SK-N-SH (cell line): ENCODE measurements at regions not wholly inside any gene's neighbourhood (a gene's known extent, or its start where the extent isn't known, plus 50 kb on each side); places are given as distances from the start of the nearest gene placed in this dataset.

ENCODE experiments used
- CTCF ChIP-seq: fragments of 200-600 bp; sonication (generic); IDR thresholded peaks from 2 replicates; pipeline ENCODE4 v1.6.1; 2017; ENCODE audit warnings: antibody characterized with exemption, mild to moderate bottlenecking, moderate library complexity
- ELF1 ChIP-seq: IDR thresholded peaks from 2 replicates; pipeline ENCODE4 v1.4.0; 2012
- EP300 ChIP-seq, 2 experiments: IDR thresholded peaks; 2 replicates each; pipeline versions ENCODE4 v1.4.0 to v1.6.1; 2012; ENCODE audit warnings: borderline replicate concordance in 1 of 2, low read depth in 1 of 2, low read length in 1 of 2
- FOSL2 ChIP-seq: IDR thresholded peaks from 2 replicates; pipeline ENCODE4 v1.4.0; 2012; ENCODE audit warnings: low read depth, mild to moderate bottlenecking, moderate library complexity, borderline replicate concordance
- JUND ChIP-seq: IDR thresholded peaks from 2 replicates; pipeline ENCODE4 v1.4.0; 2012
- MAX ChIP-seq: IDR thresholded peaks from 2 replicates; pipeline ENCODE4 v1.4.0; 2012; ENCODE audit warnings: low read depth
- RCOR1 ChIP-seq: fragments of 150-350 bp; IDR thresholded peaks from 2 replicates; pipeline ENCODE4 v1.6.1; 2017; ENCODE audit warnings: antibody characterized with exemption, low read length
- RFX5 ChIP-seq: IDR thresholded peaks from 2 replicates; pipeline ENCODE4 v1.6.1; 2012; ENCODE audit warnings: mild to moderate bottlenecking, improper control_type of control experiment, low read length
- RXRA ChIP-seq: IDR thresholded peaks from 2 replicates; pipeline ENCODE4 v1.4.0; 2012; ENCODE audit warnings: low read depth, mild to moderate bottlenecking, borderline replicate concordance
- TEAD4 ChIP-seq: IDR thresholded peaks from 2 replicates; pipeline ENCODE4 v1.4.0; 2012; ENCODE audit warnings: mild to moderate bottlenecking, borderline replicate concordance; ENCODE audit not compliant: insufficient read depth
- YY1 ChIP-seq: IDR thresholded peaks from 2 replicates; pipeline ENCODE4 v1.4.0; 2012; ENCODE audit warnings: low read depth, mild to moderate bottlenecking
- TF ChIP-seq, protein P1 (sequence below): IDR thresholded peaks from 2 replicates; pipeline ENCODE4 v1.6.1; 2012; ENCODE audit warnings: mild to moderate bottlenecking, low read depth, low read length, moderate library complexity
- TF ChIP-seq, protein P2 (sequence below): fragments of 150-350 bp; IDR thresholded peaks from 2 replicates; pipeline ENCODE4 v1.6.1; 2017; ENCODE audit warnings: antibody characterized with exemption, low read length, low read depth, borderline replicate concordance
- TF ChIP-seq, protein P3 (sequence below): IDR thresholded peaks from 2 replicates; pipeline ENCODE4 v1.4.0; 2012; ENCODE audit warnings: low read depth, borderline replicate concordance

DNA sequence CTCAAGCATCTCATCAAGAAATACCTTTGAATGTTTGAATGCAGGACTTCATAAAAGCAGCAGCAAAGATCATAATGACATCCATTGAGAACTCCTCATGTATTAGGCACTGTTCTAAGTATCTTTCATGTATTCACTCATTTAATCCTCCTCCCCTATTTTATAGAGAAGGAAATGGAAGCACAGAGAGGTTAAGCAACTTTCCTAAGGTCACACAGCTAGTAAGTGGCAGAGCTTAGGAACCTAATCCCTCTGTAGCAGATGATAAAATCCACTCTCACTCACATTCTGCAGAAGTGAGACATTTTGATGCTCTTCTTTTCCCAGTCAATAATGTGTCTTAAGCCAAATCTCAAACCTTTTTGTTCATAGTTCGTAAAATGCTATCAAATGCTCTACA, 350.8 kb upstream of the C16orf82 start:
- no peak for TF ChIP-seq ELF1
- no peak for TF ChIP-seq CTCF
- TF ChIP-seq EP300 (IDR thresholded peaks at IDR 0.05; ENCODE audit: borderline replicate concordance in 1 of 2, low read depth in 1 of 2, low read length in 1 of 2), result no peak
- no peak for TF ChIP-seq RXRA
- no peak for TF ChIP-seq YY1
- TF ChIP-seq MAX, result no peak
- no peak for TF ChIP-seq FOSL2
- TF ChIP-seq, protein P1, sequence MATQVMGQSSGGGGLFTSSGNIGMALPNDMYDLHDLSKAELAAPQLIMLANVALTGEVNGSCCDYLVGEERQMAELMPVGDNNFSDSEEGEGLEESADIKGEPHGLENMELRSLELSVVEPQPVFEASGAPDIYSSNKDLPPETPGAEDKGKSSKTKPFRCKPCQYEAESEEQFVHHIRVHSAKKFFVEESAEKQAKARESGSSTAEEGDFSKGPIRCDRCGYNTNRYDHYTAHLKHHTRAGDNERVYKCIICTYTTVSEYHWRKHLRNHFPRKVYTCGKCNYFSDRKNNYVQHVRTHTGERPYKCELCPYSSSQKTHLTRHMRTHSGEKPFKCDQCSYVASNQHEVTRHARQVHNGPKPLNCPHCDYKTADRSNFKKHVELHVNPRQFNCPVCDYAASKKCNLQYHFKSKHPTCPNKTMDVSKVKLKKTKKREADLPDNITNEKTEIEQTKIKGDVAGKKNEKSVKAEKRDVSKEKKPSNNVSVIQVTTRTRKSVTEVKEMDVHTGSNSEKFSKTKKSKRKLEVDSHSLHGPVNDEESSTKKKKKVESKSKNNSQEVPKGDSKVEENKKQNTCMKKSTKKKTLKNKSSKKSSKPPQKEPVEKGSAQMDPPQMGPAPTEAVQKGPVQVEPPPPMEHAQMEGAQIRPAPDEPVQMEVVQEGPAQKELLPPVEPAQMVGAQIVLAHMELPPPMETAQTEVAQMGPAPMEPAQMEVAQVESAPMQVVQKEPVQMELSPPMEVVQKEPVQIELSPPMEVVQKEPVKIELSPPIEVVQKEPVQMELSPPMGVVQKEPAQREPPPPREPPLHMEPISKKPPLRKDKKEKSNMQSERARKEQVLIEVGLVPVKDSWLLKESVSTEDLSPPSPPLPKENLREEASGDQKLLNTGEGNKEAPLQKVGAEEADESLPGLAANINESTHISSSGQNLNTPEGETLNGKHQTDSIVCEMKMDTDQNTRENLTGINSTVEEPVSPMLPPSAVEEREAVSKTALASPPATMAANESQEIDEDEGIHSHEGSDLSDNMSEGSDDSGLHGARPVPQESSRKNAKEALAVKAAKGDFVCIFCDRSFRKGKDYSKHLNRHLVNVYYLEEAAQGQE, result no peak
- no peak for TF ChIP-seq RCOR1
- TF ChIP-seq TEAD4, result no peak
- no peak for TF ChIP-seq JUND
- TF ChIP-seq RFX5, result no peak
- TF ChIP-seq, protein P2, sequence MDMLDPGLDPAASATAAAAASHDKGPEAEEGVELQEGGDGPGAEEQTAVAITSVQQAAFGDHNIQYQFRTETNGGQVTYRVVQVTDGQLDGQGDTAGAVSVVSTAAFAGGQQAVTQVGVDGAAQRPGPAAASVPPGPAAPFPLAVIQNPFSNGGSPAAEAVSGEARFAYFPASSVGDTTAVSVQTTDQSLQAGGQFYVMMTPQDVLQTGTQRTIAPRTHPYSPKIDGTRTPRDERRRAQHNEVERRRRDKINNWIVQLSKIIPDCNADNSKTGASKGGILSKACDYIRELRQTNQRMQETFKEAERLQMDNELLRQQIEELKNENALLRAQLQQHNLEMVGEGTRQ, result no peak
- TF ChIP-seq, protein P3, sequence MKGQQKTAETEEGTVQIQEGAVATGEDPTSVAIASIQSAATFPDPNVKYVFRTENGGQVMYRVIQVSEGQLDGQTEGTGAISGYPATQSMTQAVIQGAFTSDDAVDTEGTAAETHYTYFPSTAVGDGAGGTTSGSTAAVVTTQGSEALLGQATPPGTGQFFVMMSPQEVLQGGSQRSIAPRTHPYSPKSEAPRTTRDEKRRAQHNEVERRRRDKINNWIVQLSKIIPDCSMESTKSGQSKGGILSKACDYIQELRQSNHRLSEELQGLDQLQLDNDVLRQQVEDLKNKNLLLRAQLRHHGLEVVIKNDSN, result no peak
